ENCODE measurements at regions not wholly inside any gene's neighbourhood (a gene's known extent, or its start where the extent isn't known, plus 50 kb on each side); places are given as distances from the start of the nearest gene placed in this dataset.

GRCh38 chr4:31585503-31585902 lies 865.3 kb downstream of the PCDH7 start:
- no peaks in the 10 kb centered on the region for H4K20me1 ChIP-seq (ENCODE audit: insufficient read depth, low read length)
- H3F3A ChIP-seq (ENCODE audit: insufficient read depth, low read length) = no peaks in the 10 kb centered on the region
- no peak overlapping the region for H3K9ac ChIP-seq (ENCODE audit: low read length)
- H3K9me2 ChIP-seq (ENCODE audit: low read depth, low read length) = no peaks in the 10 kb centered on the region
- H3K4me2 ChIP-seq (ENCODE audit: low read length) = no peak overlapping the region
- no peak overlapping the region for H3K4me3 ChIP-seq (ENCODE audit: low read depth, low read length, poor library complexity, severe bottlenecking)
- H3K36me3 ChIP-seq (ENCODE audit: insufficient read depth, low read length) = no peaks in the 10 kb centered on the region
- no peaks in the 10 kb centered on the region for H3K79me2 ChIP-seq (ENCODE audit: insufficient read depth, low read length)
- no peak overlapping the region for H3K27ac ChIP-seq (ENCODE audit: low read depth, low read length, poor library complexity, severe bottlenecking)
- no peaks in the 10 kb centered on the region for H3K27me3 ChIP-seq (ENCODE audit: insufficient read depth, low read length)
- no peak overlapping the region for H2AFZ ChIP-seq (ENCODE audit: low read length)
- no peaks in the 10 kb centered on the region for H3K9me3 ChIP-seq (ENCODE audit: low read length)
- TF ChIP-seq CTCF (IDR thresholded peaks at IDR 0.05; ENCODE audit: low read length) (no peak), EZH2 (IDR thresholded peaks at IDR 0.05; ENCODE audit: borderline replicate concordance, low read length) (no peak)
- no peaks in the 10 kb centered on the region for H3K4me1 ChIP-seq (ENCODE audit: insufficient read depth, low read length, severe bottlenecking)

- no peaks in the 10 kb centered on the region for H3K9me3 ChIP-seq (ENCODE audit: low read length)
- no peaks in the 10 kb centered on the region for H4K20me1 ChIP-seq (ENCODE audit: insufficient read depth, low read length)
- H3K27ac ChIP-seq (ENCODE audit: low read depth, low read length, poor library complexity, severe bottlenecking) = no peak overlapping the region
- H3K9me2 ChIP-seq (ENCODE audit: low read depth, low read length) = no peaks in the 10 kb centered on the region
- no peaks in the 10 kb centered on the region for H3K36me3 ChIP-seq (ENCODE audit: insufficient read depth, low read length)
- no peak overlapping the region for H3K4me3 ChIP-seq (ENCODE audit: low read depth, low read length, poor library complexity, severe bottlenecking)
- no peaks in the 10 kb centered on the region for H3F3A ChIP-seq (ENCODE audit: insufficient read depth, low read length)
- no peak overlapping the region for H3K4me2 ChIP-seq (ENCODE audit: low read length)
- TF ChIP-seq EZH2 (IDR thresholded peaks at IDR 0.05; ENCODE audit: borderline replicate concordance, low read length) (no peak), CTCF (IDR thresholded peaks at IDR 0.05; ENCODE audit: low read length) (no peak)
- no peaks in the 10 kb centered on the region for H3K79me2 ChIP-seq (ENCODE audit: insufficient read depth, low read length)
- H2AFZ ChIP-seq (ENCODE audit: low read length) = no peak overlapping the region
- no peaks in the 10 kb centered on the region for H3K4me1 ChIP-seq (ENCODE audit: insufficient read depth, low read length, severe bottlenecking)
- no peak overlapping the region for H3K9ac ChIP-seq (ENCODE audit: low read length)
- no peaks in the 10 kb centered on the region for H3K27me3 ChIP-seq (ENCODE audit: insufficient read depth, low read length)
Measured at GRCh38 chr4:31592293-31592692, 872.1 kb downstream of the PCDH7 start.

GRCh38 chr4:31595496-31595895 lies 875.3 kb downstream of the PCDH7 start:
- H3K4me3 ChIP-seq (ENCODE audit: low read depth, low read length, poor library complexity, severe bottlenecking) = no peak overlapping the region
- no peaks in the 10 kb centered on the region for H3K4me1 ChIP-seq (ENCODE audit: insufficient read depth, low read length, severe bottlenecking)
- no peaks in the 10 kb centered on the region for H3K9me3 ChIP-seq (ENCODE audit: low read length)
- H2AFZ ChIP-seq (ENCODE audit: low read length) = no peak overlapping the region
- no peaks in the 10 kb centered on the region for H3K36me3 ChIP-seq (ENCODE audit: insufficient read depth, low read length)
- H3K27ac ChIP-seq (ENCODE audit: low read depth, low read length, poor library complexity, severe bottlenecking) = no peak overlapping the region
- no peak overlapping the region for H3K9ac ChIP-seq (ENCODE audit: low read length)
- no peaks in the 10 kb centered on the region for H3K79me2 ChIP-seq (ENCODE audit: insufficient read depth, low read length)
- H3K27me3 ChIP-seq (ENCODE audit: insufficient read depth, low read length) = no peaks in the 10 kb centered on the region
- no peaks in the 10 kb centered on the region for H4K20me1 ChIP-seq (ENCODE audit: insufficient read depth, low read length)
- no peaks in the 10 kb centered on the region for H3K9me2 ChIP-seq (ENCODE audit: low read depth, low read length)
- no peak overlapping the region for H3K4me2 ChIP-seq (ENCODE audit: low read length)
- no peak for TF ChIP-seq EZH2 (IDR thresholded peaks at IDR 0.05; ENCODE audit: borderline replicate concordance, low read length)
- TF ChIP-seq CTCF (IDR thresholded peaks at IDR 0.05; ENCODE audit: low read length) = no peak
- H3F3A ChIP-seq (ENCODE audit: insufficient read depth, low read length) = no peaks in the 10 kb centered on the region

Measured in OCI-LY1 (cell line).